ENCODE measurements at regions not wholly inside any gene's neighbourhood (a gene's known extent, or its start where the extent isn't known, plus 50 kb on each side); places are given as distances from the start of the nearest gene placed in this dataset.

DNA sequence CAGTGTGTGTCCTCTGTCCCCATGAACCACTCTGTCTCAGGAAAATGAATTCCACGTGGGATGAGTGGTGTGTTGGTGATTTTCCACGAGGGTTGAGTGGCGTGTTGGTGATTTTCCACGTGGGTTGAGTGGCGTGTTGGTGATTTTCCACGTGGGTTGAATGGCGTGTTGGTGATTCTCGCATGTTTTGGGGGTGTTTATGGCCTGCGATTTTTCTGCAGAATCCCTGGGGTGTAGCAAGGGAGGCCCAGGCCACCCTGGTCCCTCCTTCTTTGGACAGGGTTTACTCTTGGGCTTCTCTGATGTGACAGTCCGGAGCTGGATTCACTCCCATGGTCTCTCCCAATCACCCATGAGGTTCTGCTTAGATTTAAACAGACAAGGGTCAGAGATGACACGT lies 90.6 kb upstream of the FRMD1 start:
- TF ChIP-seq POLR2A (IDR thresholded peaks at IDR 0.05) (no peak), CTCF (IDR thresholded peaks at IDR 0.05) (no peak)

All from testis (tissue), 2 donors.